K562 (cell line): ENCODE measurements at regions not wholly inside any gene's neighbourhood (a gene's known extent, or its start where the extent isn't known, plus 50 kb on each side); places are given as distances from the start of the nearest gene placed in this dataset.

Experiments used
- CEBPB ChIP-seq: fragments of 450-650 bp; IDR thresholded peaks from 2 replicates; pipeline ENCODE4 v1.6.1; 2016; ENCODE audit warnings: missing genetic modification characterization, missing compliant biosample characterization
- SREBF1 ChIP-seq: fragments of 150-350 bp; IDR thresholded peaks from 2 replicates; pipeline ENCODE4 v1.6.1; 2014; ENCODE audit warnings: antibody characterized with exemption, low read depth, low read length, borderline replicate concordance
- SRSF7 ChIP-seq: fragments of 200-400 bp; formaldehyde crosslinking; optimal IDR thresholded peaks from 2 replicates; pipeline ENCODE3; 2017; ENCODE audit warnings: mild to moderate bottlenecking, low read depth, low read length
- ZBTB11 ChIP-seq, 3 experiments: fragments of 200-800 bp in 1 of 3; fragments of 250-450 bp in 1 of 3; fragments of 450-650 bp in 1 of 3; sonication (Bioruptor Pico) in 1 of 3; sonication (Bioruptor generic) in 1 of 3; formaldehyde crosslinking in 1 of 3; IDR thresholded peaks; 2 replicates each; pipeline versions ENCODE4 v1.6.1 to v1.8.0; 2016 to 2022; ENCODE audit warnings: mild to moderate bottlenecking in 2 of 3, missing genetic modification characterization in 2 of 3, missing compliant biosample characterization in 1 of 3, moderate library complexity in 1 of 3
- ZNF12 ChIP-seq: sonication (generic); formaldehyde crosslinking; IDR thresholded peaks from 2 replicates; pipeline ENCODE4 v1.4.0; 2020; ENCODE audit warnings: mild to moderate bottlenecking, missing genetic modification reagents
- TF ChIP-seq, protein P1 (sequence below): fragments of 450-650 bp; formaldehyde crosslinking; IDR thresholded peaks from 2 replicates; pipeline ENCODE4 v1.4.0; 2020; ENCODE audit warnings: mild to moderate bottlenecking, moderate library complexity

DNA sequence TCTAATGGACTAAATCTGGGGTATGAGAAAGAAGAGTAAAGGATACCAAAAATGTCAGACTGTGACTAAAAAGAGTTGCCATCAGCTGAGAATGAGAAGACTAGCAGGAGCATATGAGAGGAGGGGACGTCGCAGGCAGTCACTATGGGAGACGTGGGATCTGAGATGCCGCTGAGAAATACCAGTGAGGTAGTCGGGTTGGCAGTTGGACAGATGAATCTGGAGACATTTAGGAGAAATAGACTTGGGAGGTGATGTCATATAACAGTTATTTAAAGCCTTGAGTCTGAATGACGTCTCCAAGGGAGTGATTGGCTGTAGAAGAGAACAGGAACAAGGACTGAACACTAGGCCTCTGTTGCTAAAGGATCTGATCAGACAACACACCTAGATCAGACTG lies 51.5 kb upstream of the TRIM26 start (continued):
- no peak for TF ChIP-seq ZBTB11 (CRISPR knock-in tag; IDR thresholded peaks at IDR 0.05)
- no peak for TF ChIP-seq ZNF12 (CRISPR knock-in tag)
- TF ChIP-seq SRSF7, result no peak
- TF ChIP-seq, protein P1, sequence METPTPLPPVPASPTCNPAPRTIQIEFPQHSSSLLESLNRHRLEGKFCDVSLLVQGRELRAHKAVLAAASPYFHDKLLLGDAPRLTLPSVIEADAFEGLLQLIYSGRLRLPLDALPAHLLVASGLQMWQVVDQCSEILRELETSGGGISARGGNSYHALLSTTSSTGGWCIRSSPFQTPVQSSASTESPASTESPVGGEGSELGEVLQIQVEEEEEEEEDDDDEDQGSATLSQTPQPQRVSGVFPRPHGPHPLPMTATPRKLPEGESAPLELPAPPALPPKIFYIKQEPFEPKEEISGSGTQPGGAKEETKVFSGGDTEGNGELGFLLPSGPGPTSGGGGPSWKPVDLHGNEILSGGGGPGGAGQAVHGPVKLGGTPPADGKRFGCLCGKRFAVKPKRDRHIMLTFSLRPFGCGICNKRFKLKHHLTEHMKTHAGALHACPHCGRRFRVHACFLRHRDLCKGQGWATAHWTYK (CRISPR knock-in tag), result no peak
- no peak for TF ChIP-seq SREBF1
- TF ChIP-seq CEBPB (tag), result no peak
